HFFc6 (cell line): ENCODE measurements at regions not wholly inside any gene's neighbourhood (a gene's known extent, or its start where the extent isn't known, plus 50 kb on each side); places are given as distances from the start of the nearest gene placed in this dataset.

Experiments
- DNase-seq: peaks from one replicate; pipeline ENCODE4 v3.0.0-alpha.2; 2018
- H3K27ac Mint-ChIP-seq: 2 replicates; pipeline ENCODE4 v1.8.0; 2020; ENCODE audit warnings: mild to moderate bottlenecking, mixed read lengths
- H3K27me3 Mint-ChIP-seq: 2 replicates; pipeline ENCODE4 v1.8.0; 2021; ENCODE audit warnings: mild to moderate bottlenecking, moderate library complexity, mixed read lengths; ENCODE audit not compliant: insufficient read depth
- H3K36me3 Mint-ChIP-seq: 2 replicates; pipeline ENCODE4 v1.8.0; 2021; ENCODE audit warnings: low read depth, mixed read lengths
- H3K4me1 Mint-ChIP-seq: 2 replicates; pipeline ENCODE4 v1.8.0; 2020; ENCODE audit warnings: low read depth, mixed read lengths
- H3K4me3 Mint-ChIP-seq: 2 replicates; pipeline ENCODE4 v1.8.0; 2020; ENCODE audit warnings: mild to moderate bottlenecking, moderate library complexity, mixed read lengths
- H3K9me3 Mint-ChIP-seq: 2 replicates; pipeline ENCODE4 v1.8.0; 2020; ENCODE audit warnings: mild to moderate bottlenecking, mixed read lengths
- TF ChIP-seq, protein P1 (sequence below): fragments of 200-600 bp; sonication (generic); IDR thresholded peaks from 2 replicates; pipeline ENCODE4 v1.5.0; 2021; ENCODE audit warnings: antibody characterized with exemption, mild to moderate bottlenecking

DNA sequence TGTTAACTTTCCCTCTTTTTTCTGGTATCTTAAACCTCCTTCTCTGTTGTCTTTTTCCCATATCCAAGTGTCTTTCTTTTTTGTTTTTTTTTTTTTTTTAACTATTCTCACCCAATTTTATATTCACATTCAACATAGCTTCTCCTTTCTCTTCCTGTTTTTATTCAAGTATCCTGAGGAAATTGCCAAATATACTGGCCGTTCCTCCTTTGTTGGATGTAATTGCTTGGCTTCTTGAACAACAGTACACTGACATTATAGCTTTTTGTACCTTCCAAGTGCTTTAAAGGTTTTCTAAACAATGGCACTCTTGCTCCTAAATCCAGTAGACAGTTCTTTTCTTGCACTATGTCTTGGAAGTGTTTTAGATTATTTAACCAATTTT lies 1146.8 kb downstream of the MAT2B start:
- no peak for DNase-seq
- no peaks in the 10 kb centered on the region for H3K27me3 Mint-ChIP-seq
- no peak overlapping the region for H3K4me3 Mint-ChIP-seq
- TF ChIP-seq, protein P1, sequence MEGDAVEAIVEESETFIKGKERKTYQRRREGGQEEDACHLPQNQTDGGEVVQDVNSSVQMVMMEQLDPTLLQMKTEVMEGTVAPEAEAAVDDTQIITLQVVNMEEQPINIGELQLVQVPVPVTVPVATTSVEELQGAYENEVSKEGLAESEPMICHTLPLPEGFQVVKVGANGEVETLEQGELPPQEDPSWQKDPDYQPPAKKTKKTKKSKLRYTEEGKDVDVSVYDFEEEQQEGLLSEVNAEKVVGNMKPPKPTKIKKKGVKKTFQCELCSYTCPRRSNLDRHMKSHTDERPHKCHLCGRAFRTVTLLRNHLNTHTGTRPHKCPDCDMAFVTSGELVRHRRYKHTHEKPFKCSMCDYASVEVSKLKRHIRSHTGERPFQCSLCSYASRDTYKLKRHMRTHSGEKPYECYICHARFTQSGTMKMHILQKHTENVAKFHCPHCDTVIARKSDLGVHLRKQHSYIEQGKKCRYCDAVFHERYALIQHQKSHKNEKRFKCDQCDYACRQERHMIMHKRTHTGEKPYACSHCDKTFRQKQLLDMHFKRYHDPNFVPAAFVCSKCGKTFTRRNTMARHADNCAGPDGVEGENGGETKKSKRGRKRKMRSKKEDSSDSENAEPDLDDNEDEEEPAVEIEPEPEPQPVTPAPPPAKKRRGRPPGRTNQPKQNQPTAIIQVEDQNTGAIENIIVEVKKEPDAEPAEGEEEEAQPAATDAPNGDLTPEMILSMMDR = no peak
- no peak overlapping the region for H3K27ac Mint-ChIP-seq
- H3K4me1 Mint-ChIP-seq = no peaks in the 10 kb centered on the region
- H3K9me3 Mint-ChIP-seq = peaks cover 44% of the 10 kb centered on the region
- no peaks in the 10 kb centered on the region for H3K36me3 Mint-ChIP-seq

DNA sequence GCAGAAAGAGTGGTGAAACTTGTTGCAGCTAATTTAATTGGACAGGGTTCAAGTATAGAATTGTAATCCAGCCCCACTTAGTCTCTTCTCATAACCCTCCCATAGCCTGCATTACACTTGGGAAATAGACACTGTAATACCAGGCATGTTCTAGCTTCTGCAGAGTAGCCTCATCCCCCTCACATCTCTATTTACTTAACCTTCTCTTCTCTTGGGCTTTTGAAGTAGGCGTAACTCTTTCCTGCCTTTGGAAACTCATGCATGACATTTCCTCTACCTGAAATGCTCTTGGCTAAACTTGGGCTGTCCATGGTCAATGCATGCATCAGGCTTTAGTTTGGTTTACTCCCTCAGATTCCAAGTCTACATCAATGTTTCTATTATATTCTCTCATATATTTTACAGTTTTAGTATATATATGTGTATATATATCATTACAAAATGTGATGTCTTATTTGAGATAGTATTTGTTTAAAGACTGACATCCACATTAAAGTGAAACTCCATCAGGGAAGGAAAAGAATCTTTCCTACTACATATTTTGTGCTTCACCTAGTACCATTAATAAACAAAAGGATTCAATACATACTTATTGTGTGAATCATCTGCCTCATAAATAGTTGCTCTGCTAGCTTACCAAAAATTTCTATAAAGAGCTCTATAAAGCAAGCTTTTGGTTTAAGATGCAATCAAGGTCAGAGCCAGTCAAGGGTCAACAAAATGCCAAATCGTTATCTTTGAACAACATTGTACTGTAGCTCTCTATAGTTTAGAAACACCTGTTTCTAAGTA lies 1158.0 kb downstream of the MAT2B start:
- DNase-seq = no peak
- TF ChIP-seq, protein P1 = no peak
- H3K36me3 Mint-ChIP-seq = no peaks in the 10 kb centered on the region; the same call in 1 of the 2 replicates
- H3K4me1 Mint-ChIP-seq = no peaks in the 10 kb centered on the region
- no peak overlapping the region for H3K27ac Mint-ChIP-seq
- H3K27me3 Mint-ChIP-seq = no peaks in the 10 kb centered on the region
- peaks cover 26% of the 10 kb centered on the region for H3K9me3 Mint-ChIP-seq
- H3K4me3 Mint-ChIP-seq = no peak overlapping the region

DNA sequence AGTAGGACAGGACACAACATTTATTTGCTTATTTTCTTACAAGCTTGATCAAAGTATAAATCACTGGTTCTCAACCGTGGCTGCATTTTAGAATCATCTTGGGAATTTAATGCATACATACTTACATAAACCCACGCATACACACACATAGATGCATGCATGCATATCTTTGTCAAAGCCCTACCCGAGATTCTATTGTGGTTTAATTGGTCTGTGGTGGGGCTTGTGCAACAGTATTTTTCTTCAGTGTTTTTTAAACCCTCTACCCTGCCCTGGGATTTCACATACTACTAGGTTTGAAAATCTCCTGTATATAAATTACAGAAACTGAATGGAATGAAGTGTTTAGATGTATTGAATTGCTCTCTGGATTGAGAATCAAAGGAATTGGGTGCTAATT lies 1166.2 kb downstream of the MAT2B start:
- H3K9me3 Mint-ChIP-seq = peaks cover 31% of the 10 kb centered on the region
- no peak overlapping the region for H3K27ac Mint-ChIP-seq
- H3K27me3 Mint-ChIP-seq = no peaks in the 10 kb centered on the region
- no peak for DNase-seq
- no peaks in the 10 kb centered on the region; the same call in 1 of the 2 replicates for H3K36me3 Mint-ChIP-seq
- TF ChIP-seq, protein P1 = no peak
- no peak overlapping the region for H3K4me3 Mint-ChIP-seq
- no peaks in the 10 kb centered on the region for H3K4me1 Mint-ChIP-seq

DNA sequence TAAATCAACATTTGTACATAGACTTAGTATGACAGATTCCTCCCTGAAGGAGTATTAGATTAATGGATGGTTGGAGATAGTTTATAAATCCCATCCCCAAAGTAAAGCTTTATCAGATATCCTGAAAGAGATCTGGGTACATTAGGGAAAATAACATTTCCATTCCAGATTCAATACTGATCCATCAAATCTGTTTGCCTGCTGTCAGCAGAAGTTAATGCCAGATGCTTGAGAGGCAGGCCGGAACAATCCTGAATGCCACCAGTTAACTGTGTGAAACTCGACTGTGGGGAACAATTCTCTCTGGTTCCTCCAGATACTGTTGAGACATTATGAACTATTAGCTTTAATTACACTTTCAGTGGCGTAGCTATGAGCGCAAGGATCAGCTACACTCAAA lies 1166.8 kb downstream of the MAT2B start:
- no peak for DNase-seq
- TF ChIP-seq, protein P1 = no peak
- Mint-ChIP-seq H3K4me1 (no peaks in the 10 kb centered on the region), H3K27ac (no peak overlapping the region), H3K36me3 (no peaks in the 10 kb centered on the region; the same call in 1 of the 2 replicates), H3K27me3 (no peaks in the 10 kb centered on the region), H3K4me3 (no peak overlapping the region), H3K9me3 (peaks cover 31% of the 10 kb centered on the region)

DNA sequence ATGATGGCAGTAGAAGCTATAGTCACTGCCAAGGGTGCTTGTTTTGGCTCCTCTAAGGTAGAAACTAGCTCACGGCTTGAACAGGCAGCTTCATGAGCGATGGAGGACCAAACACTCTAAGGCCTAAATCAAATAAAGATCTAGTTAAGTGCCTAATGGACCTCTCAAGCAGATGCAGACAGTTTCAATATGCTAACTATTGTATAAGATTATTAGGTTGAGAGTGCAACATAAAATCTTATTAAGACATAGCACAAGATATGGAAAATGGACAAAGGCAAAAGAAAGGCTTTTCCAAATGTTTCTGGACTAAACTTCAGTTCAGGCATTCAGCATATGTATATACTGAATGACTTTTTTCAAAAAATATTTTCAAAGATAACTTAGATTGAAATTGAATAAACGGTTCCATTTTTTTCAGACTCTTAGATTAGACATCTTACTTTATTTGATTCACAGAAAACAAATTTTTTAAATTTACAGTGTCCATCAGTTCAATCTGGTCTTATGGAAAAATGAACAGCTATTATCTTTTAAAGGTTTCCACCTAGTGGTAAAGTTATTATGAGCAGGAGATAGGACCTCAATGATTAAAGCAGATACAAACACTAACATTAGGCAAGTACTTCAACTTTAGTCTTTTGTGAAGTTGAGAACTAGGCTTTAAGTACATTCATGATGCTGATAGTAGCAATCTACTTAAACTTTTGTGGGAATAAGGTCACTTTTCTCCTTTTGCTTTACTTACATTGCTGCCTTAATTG lies 1167.7 kb downstream of the MAT2B start:
- Mint-ChIP-seq H3K36me3 (no peaks in the 10 kb centered on the region; the same call in 1 of the 2 replicates), H3K4me1 (no peaks in the 10 kb centered on the region), H3K9me3 (peaks cover 36% of the 10 kb centered on the region), H3K27ac (no peak overlapping the region), H3K27me3 (no peaks in the 10 kb centered on the region), H3K4me3 (no peak overlapping the region)
- TF ChIP-seq, protein P1 = peak; percentile 34; the same call in 1 of the 2 replicates
- no peak for DNase-seq
